HEK293T (cell line): ENCODE measurements at regions not wholly inside any gene's neighbourhood (a gene's known extent, or its start where the extent isn't known, plus 50 kb on each side); places are given as distances from the start of the nearest gene placed in this dataset.

Experiments
- CTCF ChIA-PET: fragments of 350-600 bp; formaldehyde crosslinking; extraction: SDS; loops from one replicate; lab custom pipeline; 2021; ENCODE audit warnings: antibody characterized with exemption, inconsistent platforms; lab: Yijun Ruan, JAX
- POLR2A ChIA-PET: fragments of 350-600 bp; formaldehyde crosslinking; extraction: SDS; loops from one replicate; lab custom pipeline; 2020; ENCODE audit warnings: antibody characterized with exemption, inconsistent platforms; lab: Yijun Ruan, JAX
- DNase-seq: peaks from one replicate; pipeline ENCODE4 v3.0.0; 2012; ENCODE audit warnings: mixed read lengths; ENCODE audit errors: extremely low spot score
- ARNT ChIP-seq: fragments of 450-650 bp; IDR thresholded peaks from 2 replicates; pipeline ENCODE4 v1.6.1; 2017; ENCODE audit warnings: mild to moderate bottlenecking
- BHLHE40 ChIP-seq: fragments of 450-650 bp; IDR thresholded peaks from 2 replicates; pipeline ENCODE4 v1.6.1; 2016; ENCODE audit warnings: mild to moderate bottlenecking, moderate library complexity, borderline replicate concordance
- CTBP1 ChIP-seq: fragments of 450-650 bp; IDR thresholded peaks from 2 replicates; pipeline ENCODE4 v1.6.1; 2016; ENCODE audit warnings: borderline replicate concordance
- ELF4 ChIP-seq: fragments of 450-650 bp; IDR thresholded peaks from 2 replicates; pipeline ENCODE4 v1.6.1; 2017; ENCODE audit warnings: antibody characterized with exemption
- FOXA1 ChIP-seq: fragments of 450-650 bp; IDR thresholded peaks from 2 replicates; pipeline ENCODE4 v1.6.1; 2016; ENCODE audit warnings: mild to moderate bottlenecking
- FOXK2 ChIP-seq: fragments of 450-650 bp; IDR thresholded peaks from 2 replicates; pipeline ENCODE4 v1.6.1; 2016; ENCODE audit warnings: mild to moderate bottlenecking
- FOXM1 ChIP-seq: fragments of 450-650 bp; IDR thresholded peaks from 2 replicates; pipeline ENCODE4 v1.6.1; 2017; ENCODE audit warnings: mild to moderate bottlenecking, borderline replicate concordance
- HDGF ChIP-seq: fragments of 450-650 bp; IDR thresholded peaks from 2 replicates; pipeline ENCODE4 v1.6.1; 2017; ENCODE audit warnings: antibody characterized with exemption, borderline replicate concordance
- L3MBTL2 ChIP-seq: fragments of 450-650 bp; conservative IDR thresholded peaks from 2 replicates; pipeline ENCODE4 v1.6.1; 2016; ENCODE audit warnings: mild to moderate bottlenecking
- LEF1 ChIP-seq: fragments of 450-650 bp; IDR thresholded peaks from 2 replicates; pipeline ENCODE4 v1.6.1; 2017; ENCODE audit warnings: mild to moderate bottlenecking, borderline replicate concordance
- NFRKB ChIP-seq: fragments of 450-650 bp; IDR thresholded peaks from 2 replicates; pipeline ENCODE4 v1.6.1; 2016; ENCODE audit warnings: mild to moderate bottlenecking, moderate library complexity
- PKNOX1 ChIP-seq: fragments of 450-650 bp; IDR thresholded peaks from 2 replicates; pipeline ENCODE4 v1.6.1; 2016
- SP1 ChIP-seq: fragments of 450-650 bp; IDR thresholded peaks from 2 replicates; pipeline ENCODE4 v1.6.1; 2017
- SUZ12 ChIP-seq: fragments of 450-650 bp; IDR thresholded peaks from 2 replicates; pipeline ENCODE4 v1.6.1; 2016; ENCODE audit warnings: mild to moderate bottlenecking
- TARDBP ChIP-seq: fragments of 450-650 bp; IDR thresholded peaks from 2 replicates; pipeline ENCODE4 v1.6.1; 2016
- ZNF384 ChIP-seq: fragments of 450-650 bp; IDR thresholded peaks from 2 replicates; pipeline ENCODE4 v1.6.1; 2016

DNA sequence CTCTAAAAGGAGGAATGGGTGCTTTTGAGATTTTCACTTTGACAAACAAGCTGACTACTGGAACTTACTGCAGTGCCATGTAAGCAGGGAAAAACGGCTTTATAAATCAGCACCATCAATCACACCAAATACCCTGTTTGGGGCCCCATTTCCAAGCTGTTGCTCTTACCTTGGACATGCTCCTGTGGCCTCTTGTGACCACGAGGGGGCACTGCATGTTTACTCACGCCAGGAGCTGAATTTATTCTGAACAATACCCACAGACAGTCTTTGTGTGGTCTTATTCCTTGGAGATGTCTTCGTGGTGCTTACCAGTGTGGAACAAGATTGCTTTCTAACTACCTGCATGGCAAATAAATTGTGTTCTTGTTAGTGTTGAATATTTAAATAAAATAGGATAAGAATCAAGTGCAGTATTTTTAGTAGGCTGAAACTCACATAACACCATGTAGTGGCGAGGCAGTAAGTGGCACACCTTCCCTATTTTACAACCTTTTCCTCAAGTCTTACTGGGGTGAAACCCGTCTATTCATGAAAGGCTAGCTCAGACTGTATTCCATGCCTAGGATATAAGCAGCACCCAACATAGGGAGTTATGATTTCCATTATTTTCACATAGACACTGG, 155.5 kb upstream of the NMUR2 start:
- TF ChIP-seq ARNT (no peak), PKNOX1 (peak; percentile 7; the same call in 1 of the 2 replicates)
- POLR2A ChIA-PET, result no interaction called here
- DNase-seq, result peak; percentile 37
- CTCF ChIA-PET, result interaction anchor here (0.5 to 2.3 kb wide), 5 partner anchors 502 to 1405 kb away, joined by 3 to 9 read pairs (median 5); no protein-coding TSS in a partner anchor

- CTCF ChIA-PET, result no interaction called here
- no peak for TF ChIP-seq SUZ12
- no peak for TF ChIP-seq PKNOX1
- no peak for TF ChIP-seq L3MBTL2
- no peak for TF ChIP-seq ELF4
- no peak for TF ChIP-seq NFRKB
- TF ChIP-seq ARNT, result no peak
- no peak for TF ChIP-seq CTBP1
- TF ChIP-seq FOXA1, result no peak
- no peak for TF ChIP-seq LEF1
- no peak for TF ChIP-seq FOXM1
- TF ChIP-seq SP1, result no peak
- no peak for TF ChIP-seq ZNF384
- no peak for TF ChIP-seq HDGF
- no peak for TF ChIP-seq FOXK2
- no peak for TF ChIP-seq BHLHE40
- TF ChIP-seq TARDBP, result no peak
- DNase-seq, result no peak
- POLR2A ChIA-PET, result no interaction called here
Observed at GRCh38 chr5:152568016-152568415, 162.9 kb upstream of the NMUR2 start.

DNA sequence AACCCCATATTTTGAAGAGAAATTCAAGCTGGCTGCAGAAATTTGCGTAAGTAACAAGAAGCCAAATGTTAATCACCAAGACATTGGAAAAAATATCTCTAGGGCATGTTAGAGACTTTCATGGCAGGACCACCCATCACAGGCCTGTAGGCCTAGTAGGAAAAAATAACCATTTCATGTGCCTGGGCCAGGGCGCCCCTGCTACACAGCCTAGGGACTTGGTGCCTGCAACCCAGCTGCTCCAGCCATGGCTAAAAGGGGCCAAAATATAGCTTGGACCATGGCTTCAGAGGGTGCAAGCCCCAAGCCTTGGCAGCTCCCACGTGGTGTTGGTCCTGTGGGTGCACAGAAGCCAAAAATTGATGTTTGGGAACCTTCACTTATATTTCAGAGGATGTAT, 167.7 kb upstream of the NMUR2 start:
- no peak for DNase-seq
- ChIA-PET POLR2A (no interaction called here), CTCF (no interaction called here)
- TF ChIP-seq NFRKB, result no peak
- TF ChIP-seq FOXA1, result no peak
- no peak for TF ChIP-seq PKNOX1
- no peak for TF ChIP-seq ARNT
- no peak for TF ChIP-seq TARDBP
- no peak for TF ChIP-seq FOXK2
- TF ChIP-seq LEF1, result no peak
- TF ChIP-seq SUZ12, result no peak
- TF ChIP-seq ELF4, result no peak
- TF ChIP-seq BHLHE40, result no peak
- TF ChIP-seq HDGF, result no peak
- no peak for TF ChIP-seq L3MBTL2
- no peak for TF ChIP-seq SP1
- TF ChIP-seq FOXM1, result no peak
- TF ChIP-seq ZNF384, result no peak
- TF ChIP-seq CTBP1, result no peak

DNA sequence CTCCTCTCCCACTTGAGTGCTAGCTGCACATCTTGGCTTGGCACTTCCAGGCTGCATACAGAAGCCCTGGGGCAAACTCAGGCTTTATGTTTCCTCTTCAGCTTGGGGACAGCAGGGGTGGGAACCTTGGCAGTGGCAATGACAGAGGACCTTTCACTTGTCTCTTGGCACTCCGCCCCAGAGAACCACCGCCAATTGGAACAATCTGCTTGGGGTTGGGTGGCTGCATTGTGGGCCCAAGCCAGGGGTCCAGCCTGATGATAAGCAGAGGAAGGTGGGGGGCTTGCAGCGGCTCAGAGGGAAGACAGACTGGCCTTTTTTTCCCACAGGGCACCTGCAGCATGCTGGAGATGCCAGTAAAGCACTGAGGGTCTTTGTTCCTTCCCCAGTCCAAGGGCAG, 179.0 kb upstream of the NMUR2 start:
- POLR2A ChIA-PET, result no interaction called here
- no peak for DNase-seq

GRCh38 chr5:152592416-152592815, 187.3 kb upstream of the NMUR2 start:
- no peak for TF ChIP-seq LEF1
- TF ChIP-seq CTBP1, result no peak
- TF ChIP-seq NFRKB, result no peak
- TF ChIP-seq ARNT, result no peak
- TF ChIP-seq SP1, result no peak
- POLR2A ChIA-PET, result no interaction called here
- DNase-seq, result no peak

More for the DNA sequence above, 179.0 kb upstream of the NMUR2 start:
- CTCF ChIA-PET, result no interaction called here
- no peak for TF ChIP-seq PKNOX1
- TF ChIP-seq ARNT, result no peak
- TF ChIP-seq ELF4, result no peak
- no peak for TF ChIP-seq SP1
- TF ChIP-seq FOXM1, result no peak
- TF ChIP-seq NFRKB, result no peak
- TF ChIP-seq HDGF, result no peak
- no peak for TF ChIP-seq CTBP1
- no peak for TF ChIP-seq LEF1
- no peak for TF ChIP-seq ZNF384
- TF ChIP-seq TARDBP, result no peak

GRCh38 chr5:152593388-152593787, 188.3 kb upstream of the NMUR2 start:
- ChIA-PET CTCF (no interaction called here), POLR2A (no interaction called here)
- TF ChIP-seq SP1 (no peak), SUZ12 (no peak), HDGF (no peak), FOXA1 (no peak), ARNT (no peak), TARDBP (no peak), FOXM1 (no peak), ELF4 (no peak), PKNOX1 (no peak), CTBP1 (no peak), ZNF384 (no peak), NFRKB (no peak)
- DNase-seq, result no peak

More at GRCh38 chr5:152592416-152592815, 187.3 kb upstream of the NMUR2 start:
- CTCF ChIA-PET, result no interaction called here
